ENCODE measurements at regions not wholly inside any gene's neighbourhood (a gene's known extent, or its start where the extent isn't known, plus 50 kb on each side); places are given as distances from the start of the nearest gene placed in this dataset.

DNA sequence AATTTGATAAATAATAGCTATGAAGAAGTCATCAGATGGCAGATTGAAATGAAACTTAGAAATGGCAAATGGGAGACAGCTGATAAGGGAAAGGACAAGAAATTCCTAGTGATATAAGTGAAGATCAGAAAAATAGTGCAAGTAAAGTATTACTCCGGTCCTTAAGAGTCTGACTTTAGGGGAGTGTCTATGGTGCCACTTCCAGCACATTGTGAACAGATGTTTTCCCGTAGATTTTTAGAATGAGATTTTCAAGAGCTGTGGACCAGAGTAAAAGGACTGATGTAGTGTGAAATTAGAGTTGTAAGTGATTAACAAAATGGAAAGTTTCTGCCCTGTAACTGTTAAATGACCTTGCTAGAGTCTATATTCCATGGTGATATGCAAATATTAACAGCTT, 974.8 kb upstream of the TENM4 start:
- TF ChIP-seq, protein P1, sequence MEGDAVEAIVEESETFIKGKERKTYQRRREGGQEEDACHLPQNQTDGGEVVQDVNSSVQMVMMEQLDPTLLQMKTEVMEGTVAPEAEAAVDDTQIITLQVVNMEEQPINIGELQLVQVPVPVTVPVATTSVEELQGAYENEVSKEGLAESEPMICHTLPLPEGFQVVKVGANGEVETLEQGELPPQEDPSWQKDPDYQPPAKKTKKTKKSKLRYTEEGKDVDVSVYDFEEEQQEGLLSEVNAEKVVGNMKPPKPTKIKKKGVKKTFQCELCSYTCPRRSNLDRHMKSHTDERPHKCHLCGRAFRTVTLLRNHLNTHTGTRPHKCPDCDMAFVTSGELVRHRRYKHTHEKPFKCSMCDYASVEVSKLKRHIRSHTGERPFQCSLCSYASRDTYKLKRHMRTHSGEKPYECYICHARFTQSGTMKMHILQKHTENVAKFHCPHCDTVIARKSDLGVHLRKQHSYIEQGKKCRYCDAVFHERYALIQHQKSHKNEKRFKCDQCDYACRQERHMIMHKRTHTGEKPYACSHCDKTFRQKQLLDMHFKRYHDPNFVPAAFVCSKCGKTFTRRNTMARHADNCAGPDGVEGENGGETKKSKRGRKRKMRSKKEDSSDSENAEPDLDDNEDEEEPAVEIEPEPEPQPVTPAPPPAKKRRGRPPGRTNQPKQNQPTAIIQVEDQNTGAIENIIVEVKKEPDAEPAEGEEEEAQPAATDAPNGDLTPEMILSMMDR (conservative IDR thresholded peaks at IDR 0.05; ENCODE audit: low read depth, low read length) = no peak
- no peak for TF ChIP-seq EZH2 (IDR thresholded peaks at IDR 0.05; ENCODE audit: low read length, unreplicated experiment)

Measured in PC-3 (cell line).